Heart left ventricle (tissue), 16 donors: ENCODE measurements at regions not wholly inside any gene's neighbourhood (a gene's known extent, or its start where the extent isn't known, plus 50 kb on each side); places are given as distances from the start of the nearest gene placed in this dataset.

ENCODE experiments used
- ATAC-seq, 4 donors: fragments of 200-7000 bp; cut with Tn5 transposase; one replicate each; pipeline ENCODE4 v1.9.1; 2020 to 2022; ENCODE audit warnings: moderate library complexity in 4 of 4, mild to moderate bottlenecking in 3 of 4, moderate number of reproducible peaks in 1 of 4
- DNase-seq, 5 donors: peaks; one replicate each; pipeline ENCODE4 v3.0.0-alpha.2; 2020
- H3K27ac ChIP-seq, 12 donors: fragments of 200-600 bp; sonication (generic) in 4 of 12; one replicate each; pipeline versions ENCODE4 v1.5.0 to v1.8.0; 2016 to 2022; ENCODE audit warnings: mild to moderate bottlenecking in 2 of 12
- H3K27me3 ChIP-seq, 9 donors: fragments of 200-600 bp; sonication (generic) in 2 of 9; one replicate each; pipeline versions ENCODE4 v1.5.1 to v1.8.0; 2016 to 2022; ENCODE audit warnings: mild to moderate bottlenecking in 3 of 9
- H3K36me3 ChIP-seq, 9 donors: fragments of 200-600 bp; sonication (generic) in 2 of 9; one replicate each; pipeline versions ENCODE4 v1.5.0 to v1.8.0; 2018 to 2022; ENCODE audit warnings: mild to moderate bottlenecking in 2 of 9
- H3K4me1 ChIP-seq, 12 donors: fragments of 200-600 bp; sonication (generic) in 4 of 12; one replicate each; pipeline versions ENCODE4 v1.5.0 to v1.8.0; 2016 to 2022; ENCODE audit warnings: mild to moderate bottlenecking in 3 of 12
- H3K4me3 ChIP-seq, 12 donors: fragments of 200-600 bp; sonication (generic) in 4 of 12; one replicate each; pipeline versions ENCODE4 v1.5.0 to v1.8.0; 2017 to 2022; ENCODE audit warnings: mild to moderate bottlenecking in 9 of 12, moderate library complexity in 4 of 12
- H3K9me3 ChIP-seq, 12 donors: fragments of 200-600 bp; sonication (generic) in 4 of 12; one replicate each; pipeline versions ENCODE4 v1.5.0 to v1.8.0; 2016 to 2022; ENCODE audit warnings: mild to moderate bottlenecking in 1 of 12
- CTCF ChIP-seq, 12 donors: fragments of 200-600 bp; sonication (generic) in 4 of 12; IDR thresholded peaks; one replicate each; pipeline versions ENCODE4 v1.5.0 to v1.8.0; 2018 to 2022; ENCODE audit warnings: antibody characterized with exemption in 12 of 12, mild to moderate bottlenecking in 5 of 12
- POLR2A ChIP-seq, 2 donors: fragments of 450-650 bp; IDR thresholded peaks; one replicate each; pipeline ENCODE4 v1.6.1; 2017; ENCODE audit warnings: antibody characterized with exemption in 2 of 2, mild to moderate bottlenecking in 2 of 2, moderate library complexity in 2 of 2
- WGBS, 4 donors: extraction: QIAGEN DNeasy Blood & Tissue Kit in 2 of 4; methylation state at CpG; one replicate each; pipeline versions ENCODE4 v1.1.5 to v1.1.7; 2013 to 2018; 5-methylcytosine and 5-hydroxymethylcytosine counted together
- intact Hi-C, 10 donors: fragments of 100-400 bp; cut with DNase I; formaldehyde crosslinking; loops; one replicate each; pipeline versions ENCODE4 v1.11.1 to v1.14.2; 2022
- donor health status: ischemic (EF 13 %, LVEDD 7.1; RV severe dilation, severe dysfunction).
- donor health status: healthy with polysubstance abuse.
- donor health status: DM: no; HTN: yes; CAD: no.
- donor health status: DM: no; HTN: no; CAD: no.
- donor health status: ischemic (EF 25% LVEDD 6.9; RV normal size, moderate dysfunction).
- donor health status: ischemic (EF 25% LVEDD 5.7; RV mildly dilated, moderate dysfunction).
- donor health status: healthy.
- donor health status: DM: yes; HTN: yes; CAD: no.
- donor health status: ischemic (EF 35%, LVEDD 5.7; RV mildly dilated, moderate dysfunction).
- donor health status: nonischemic (EF 11% LVEDD 7.7; RV severe dilation, severe dysfunction).
- donor health status: DM: yes; HTN: yes; CAD: no.
- donor health status: PGD.
- donor health status: ischemic (EF 29% LVEDD 5.4; RV normal size, mild dysfunction).
- donor health status: nonischemic (EF 23%, LVEDD 6.1; RV moderate dilation, normal function).

GRCh38 chrX:42973321-42973720, 195.4 kb upstream of the PPP1R2C start:
- H3K27me3 ChIP-seq: no peaks in the 10 kb centered on the region
- intact Hi-C loops: no loop called here
- H3K4me3 ChIP-seq: no peak overlapping the region
- no peaks in the 10 kb centered on the region for H3K36me3 ChIP-seq
- no peak overlapping the region for H3K27ac ChIP-seq
- no peaks in the 10 kb centered on the region for H3K9me3 ChIP-seq
- ATAC-seq (no peak), DNase-seq (no peak)
- no peaks in the 10 kb centered on the region for H3K4me1 ChIP-seq
- TF ChIP-seq CTCF (IDR thresholded peaks at IDR 0.05) (no peak), POLR2A (IDR thresholded peaks at IDR 0.05) (no peak)
- WGBS, 4 donors: 60 to 89% (median 81%) methylated on average over 2 of the region's 2 CpGs

GRCh38 chrX:42975906-42976305, 197.9 kb upstream of the PPP1R2C start:
- WGBS, 4 donors: 81 to 91% (median 84%) methylated on average over 2 of the region's 2 CpGs
- no peak for DNase-seq

GRCh38 chrX:42976746-42977366, 198.9 kb upstream of the PPP1R2C start:
- no peak overlapping the region for H3K4me3 ChIP-seq
- 38 to 61% (median 49%) methylated on average over 2 of the region's 2 CpGs for WGBS, 4 donors
- H3K4me1 ChIP-seq: no peaks in the 10 kb centered on the region
- H3K36me3 ChIP-seq: no peaks in the 10 kb centered on the region
- no peak for ATAC-seq
- H3K27me3 ChIP-seq: no peaks in the 10 kb centered on the region
- no peak for TF ChIP-seq POLR2A (IDR thresholded peaks at IDR 0.05)
- no peak for TF ChIP-seq CTCF (IDR thresholded peaks at IDR 0.05)
- DNase-seq: no peak
- intact Hi-C loops: no loop called here
- H3K9me3 ChIP-seq: no peaks in the 10 kb centered on the region
- H3K27ac ChIP-seq: no peak overlapping the region

More at GRCh38 chrX:42975906-42976305, 197.9 kb upstream of the PPP1R2C start:
- no peak overlapping the region for H3K4me3 ChIP-seq
- H3K4me1 ChIP-seq: no peaks in the 10 kb centered on the region
- no peak overlapping the region for H3K27ac ChIP-seq
- no peak for TF ChIP-seq POLR2A (IDR thresholded peaks at IDR 0.05)
- TF ChIP-seq CTCF (IDR thresholded peaks at IDR 0.05): no peak
- no peaks in the 10 kb centered on the region for H3K9me3 ChIP-seq
- no peaks in the 10 kb centered on the region for H3K27me3 ChIP-seq
- ATAC-seq: no peak
- no peaks in the 10 kb centered on the region for H3K36me3 ChIP-seq
- intact Hi-C loops: no loop called here

GRCh38 chrX:42978655-42979379, 200.9 kb upstream of the PPP1R2C start:
- DNase-seq (no peak), ATAC-seq (no peak)
- intact Hi-C loops: no loop called here
- Histone ChIP-seq H3K9me3 (no peaks in the 10 kb centered on the region), H3K4me3 (no peak overlapping the region), H3K4me1 (no peaks in the 10 kb centered on the region), H3K27ac (no peak overlapping the region), H3K36me3 (no peaks in the 10 kb centered on the region), H3K27me3 (no peaks in the 10 kb centered on the region)
- no peak for TF ChIP-seq POLR2A (IDR thresholded peaks at IDR 0.05)
- TF ChIP-seq CTCF (IDR thresholded peaks at IDR 0.05): no peak
- 67 to 88% (median 76%) methylated on average over 3 of the region's 3 CpGs for WGBS, 4 donors
